ENCODE measurements at regions not wholly inside any gene's neighbourhood (a gene's known extent, or its start where the extent isn't known, plus 50 kb on each side); places are given as distances from the start of the nearest gene placed in this dataset.

DNA sequence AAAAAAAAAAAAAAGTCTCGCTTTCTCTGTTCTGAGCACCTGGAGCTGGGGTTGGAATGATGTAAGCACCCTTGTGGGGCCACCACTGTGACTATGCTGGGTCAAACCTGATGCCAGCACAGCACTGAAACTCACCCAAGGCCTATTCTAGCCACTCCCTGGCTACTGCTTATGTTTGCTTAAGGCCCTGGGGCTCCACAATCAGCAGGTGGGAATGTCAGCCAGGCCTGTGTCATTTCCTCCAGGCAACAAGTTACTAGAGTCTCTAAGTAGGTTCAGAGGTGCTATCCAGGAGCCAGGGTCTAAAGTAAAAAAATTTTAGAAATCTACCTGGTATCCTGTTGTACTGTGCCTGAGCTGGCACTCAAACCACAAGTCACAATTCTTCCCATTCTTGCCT, 1306.8 kb downstream of the STIM2 start:
- TF ChIP-seq POLR2AphosphoS5 (IDR thresholded peaks at IDR 0.05; ENCODE audit: borderline replicate concordance, low read depth, low read length): no peak
- TF ChIP-seq EZH2 (IDR thresholded peaks at IDR 0.05): no peak
